Gastrocnemius medialis (tissue), 4 donors: ENCODE measurements at regions not wholly inside any gene's neighbourhood (a gene's known extent, or its start where the extent isn't known, plus 50 kb on each side); places are given as distances from the start of the nearest gene placed in this dataset.

ENCODE experiments used
- POLR2A ChIP-seq, 2 donors: fragments of 450-650 bp; IDR thresholded peaks; one replicate each; pipeline ENCODE4 v1.6.1; 2017; ENCODE audit warnings: antibody characterized with exemption in 2 of 2, mild to moderate bottlenecking in 2 of 2, moderate library complexity in 2 of 2
- TF ChIP-seq, protein P1 (sequence below), 5 experiments: fragments of 450-650 bp in 3 of 5; fragments of 200-600 bp in 2 of 5; sonication (generic) in 2 of 5; IDR thresholded peaks in 4 of 5; conservative IDR thresholded peaks in 1 of 5; 1 replicate in 4 of 5; 2 replicates in 1 of 5; pipeline ENCODE4 v1.5.1; 2016 to 2019; ENCODE audit warnings: antibody characterized with exemption in 5 of 5, mild to moderate bottlenecking in 3 of 5, moderate library complexity in 3 of 5

DNA sequence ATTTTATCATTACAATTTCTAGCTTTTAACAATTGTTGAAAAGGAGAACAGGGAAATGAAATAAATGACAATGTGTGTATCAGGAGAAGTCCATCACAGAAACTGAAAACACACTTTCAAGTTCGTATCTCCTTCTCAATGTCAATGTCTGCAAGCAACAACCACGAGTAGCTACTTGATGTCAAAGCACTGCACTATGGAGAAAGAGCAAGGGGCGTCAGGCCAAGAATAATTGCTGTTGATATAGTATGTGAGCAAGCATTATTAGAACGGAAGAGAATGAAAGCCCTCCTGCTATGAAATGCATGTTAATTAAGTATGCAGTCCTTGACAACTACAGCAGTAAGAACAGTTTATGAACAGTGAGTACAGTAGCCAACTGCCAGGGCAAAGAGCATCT is 1250.1 kb downstream of the ZPLD1 start:
- TF ChIP-seq, protein P1, sequence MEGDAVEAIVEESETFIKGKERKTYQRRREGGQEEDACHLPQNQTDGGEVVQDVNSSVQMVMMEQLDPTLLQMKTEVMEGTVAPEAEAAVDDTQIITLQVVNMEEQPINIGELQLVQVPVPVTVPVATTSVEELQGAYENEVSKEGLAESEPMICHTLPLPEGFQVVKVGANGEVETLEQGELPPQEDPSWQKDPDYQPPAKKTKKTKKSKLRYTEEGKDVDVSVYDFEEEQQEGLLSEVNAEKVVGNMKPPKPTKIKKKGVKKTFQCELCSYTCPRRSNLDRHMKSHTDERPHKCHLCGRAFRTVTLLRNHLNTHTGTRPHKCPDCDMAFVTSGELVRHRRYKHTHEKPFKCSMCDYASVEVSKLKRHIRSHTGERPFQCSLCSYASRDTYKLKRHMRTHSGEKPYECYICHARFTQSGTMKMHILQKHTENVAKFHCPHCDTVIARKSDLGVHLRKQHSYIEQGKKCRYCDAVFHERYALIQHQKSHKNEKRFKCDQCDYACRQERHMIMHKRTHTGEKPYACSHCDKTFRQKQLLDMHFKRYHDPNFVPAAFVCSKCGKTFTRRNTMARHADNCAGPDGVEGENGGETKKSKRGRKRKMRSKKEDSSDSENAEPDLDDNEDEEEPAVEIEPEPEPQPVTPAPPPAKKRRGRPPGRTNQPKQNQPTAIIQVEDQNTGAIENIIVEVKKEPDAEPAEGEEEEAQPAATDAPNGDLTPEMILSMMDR (IDR thresholded peaks at IDR 0.05 in 4 of 5, conservative IDR thresholded peaks at IDR 0.05 in 1 of 5): no peak
- TF ChIP-seq POLR2A (IDR thresholded peaks at IDR 0.05): no peak
